GM12891 (cell line): ENCODE measurements at regions not wholly inside any gene's neighbourhood (a gene's known extent, or its start where the extent isn't known, plus 50 kb on each side); places are given as distances from the start of the nearest gene placed in this dataset.

Source experiments
- DNase-seq: peaks from one replicate; pipeline ENCODE4 v3.0.0; 2011; ENCODE audit warnings: low spot score; ENCODE audit not compliant: insufficient read length
- FAIRE-seq: peaks from 2 replicates; lab custom pipeline; 2011; peaks lifted over from hg19 to GRCh38; lab: Jason Lieb, UNC
- PAX5 ChIP-seq: IDR thresholded peaks from 2 replicates; pipeline ENCODE4 v1.6.1; 2011; ENCODE audit warnings: low read length, moderate library complexity, mild to moderate bottlenecking; ENCODE audit not compliant: insufficient read depth, severe bottlenecking
- POLR2A ChIP-seq: IDR thresholded peaks from 2 replicates; pipeline ENCODE4 v1.6.1; 2011; ENCODE audit warnings: low read depth, low read length, control low read depth
- POLR2AphosphoS5 ChIP-seq: IDR thresholded peaks from 2 replicates; pipeline ENCODE4 v1.6.1; 2011; ENCODE audit warnings: low read depth, low read length, control low read depth
- POU2F2 ChIP-seq: IDR thresholded peaks from 2 replicates; pipeline ENCODE4 v1.6.1; 2011; ENCODE audit warnings: low read depth, mild to moderate bottlenecking, control low read depth, low read length, moderate library complexity
- SPI1 ChIP-seq: IDR thresholded peaks from 2 replicates; pipeline ENCODE4 v1.6.1; 2011; ENCODE audit warnings: low read depth, low read length, control low read depth
- TAF1 ChIP-seq: IDR thresholded peaks from 2 replicates; pipeline ENCODE4 v1.6.1; 2011; ENCODE audit warnings: low read depth, low read length, control low read depth

DNA sequence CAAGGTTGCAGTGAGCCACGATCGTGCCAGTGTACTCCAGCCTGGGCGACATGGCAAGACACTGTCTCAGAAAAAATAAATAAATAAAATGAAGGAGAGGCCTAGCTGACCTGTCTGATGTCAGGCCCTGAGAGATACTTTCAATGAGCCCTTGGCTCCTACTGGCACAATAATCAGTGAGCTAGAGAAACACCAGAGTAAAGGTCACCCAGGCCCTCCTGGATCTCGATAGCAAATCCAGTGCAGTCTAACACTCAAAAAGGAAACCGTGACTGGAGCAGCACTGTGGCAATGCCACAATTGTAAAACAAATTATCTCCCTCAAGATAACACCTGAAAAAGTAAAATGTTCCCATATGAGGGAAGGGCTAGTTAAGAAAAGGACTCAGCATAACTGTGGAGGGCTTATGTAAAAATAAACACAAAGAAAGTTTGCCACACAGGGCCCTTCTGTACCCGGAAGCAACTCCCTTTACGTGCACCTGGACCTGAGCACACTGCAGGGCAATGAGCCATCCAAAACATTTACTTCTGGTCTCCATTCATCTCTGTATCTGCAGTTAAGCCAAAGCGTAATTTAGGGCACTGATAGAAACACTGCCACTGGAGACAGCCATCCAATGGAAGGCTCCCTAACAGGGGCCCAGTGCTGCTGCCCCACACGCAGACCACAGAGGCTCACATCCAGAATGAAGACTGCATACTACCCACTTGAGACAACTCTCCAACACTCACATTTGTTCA lies 293.1 kb upstream of the HSFY2 start:
- FAIRE-seq (no peak), DNase-seq (no peak)
- TF ChIP-seq PAX5 (no peak), SPI1 (no peak), POLR2AphosphoS5 (no peak), TAF1 (no peak), POLR2A (no peak), POU2F2 (no peak)

GRCh38 chrY:19065119-19065518 lies 291.6 kb upstream of the HSFY2 start:
- TF ChIP-seq POLR2A, result no peak
- no peak for TF ChIP-seq SPI1
- TF ChIP-seq POLR2AphosphoS5, result no peak
- no peak for TF ChIP-seq TAF1
- TF ChIP-seq POU2F2, result no peak
- TF ChIP-seq PAX5, result no peak
- no peak for DNase-seq
- FAIRE-seq, result no peak

- DNase-seq (no peak), FAIRE-seq (no peak)
- no peak for TF ChIP-seq POLR2A
- no peak for TF ChIP-seq POU2F2
- no peak for TF ChIP-seq TAF1
- no peak for TF ChIP-seq POLR2AphosphoS5
- no peak for TF ChIP-seq PAX5
- TF ChIP-seq SPI1, result no peak
These were observed 286.2 kb upstream of the HSFY2 start for GRCh38 chrY:19059733-19060132.

DNA sequence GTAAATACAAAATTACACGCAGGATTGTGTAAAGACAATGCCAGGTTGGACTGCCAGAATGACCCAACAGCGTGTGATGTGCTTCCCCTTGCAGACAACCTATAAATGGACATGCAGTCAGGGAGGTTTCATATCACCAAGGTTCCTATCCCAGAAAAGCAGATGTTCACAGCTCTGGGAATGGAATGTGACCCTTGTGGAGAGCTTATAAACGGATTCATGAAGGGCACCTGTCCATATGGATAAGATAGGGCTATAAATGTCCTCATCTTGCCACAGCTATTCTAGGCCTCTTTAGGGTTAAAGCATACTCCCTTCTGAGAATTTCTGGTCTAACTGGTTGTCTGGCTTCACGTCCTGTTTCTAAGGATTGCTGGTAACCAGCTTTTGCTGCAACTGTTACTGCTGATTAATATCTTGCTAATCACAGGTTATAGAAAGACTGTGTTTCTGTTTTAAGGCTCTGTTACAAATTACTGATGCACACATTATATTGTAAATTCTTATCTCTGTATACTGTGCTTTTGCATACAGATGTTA lies 285.4 kb upstream of the HSFY2 start:
- FAIRE-seq, result peak; percentile 5
- DNase-seq, result no peak
- no peak for TF ChIP-seq TAF1

DNA sequence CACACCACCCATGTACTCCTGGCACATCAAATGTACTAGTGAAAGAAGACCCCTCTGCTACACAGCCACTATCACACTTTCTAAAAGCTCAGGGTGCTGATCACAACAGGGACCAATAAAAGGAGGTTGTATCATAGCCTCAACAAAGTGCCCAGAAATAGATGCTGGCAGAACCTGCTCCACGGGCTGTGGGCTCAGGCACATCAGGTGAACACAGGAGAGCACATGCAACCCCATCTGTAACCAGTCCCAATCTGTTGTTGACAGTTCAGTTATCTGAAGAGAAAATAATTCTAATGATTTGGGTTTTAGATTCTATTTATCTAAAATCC lies 282.6 kb upstream of the HSFY2 start:
- no peak for TF ChIP-seq SPI1
- TF ChIP-seq TAF1, result no peak
- no peak for TF ChIP-seq POU2F2
- no peak for TF ChIP-seq POLR2AphosphoS5
- FAIRE-seq, result no peak
- DNase-seq, result no peak

- TF ChIP-seq POLR2AphosphoS5 (no peak), PAX5 (no peak), POLR2A (no peak), POU2F2 (no peak), TAF1 (no peak), SPI1 (no peak)
- FAIRE-seq (no peak), DNase-seq (no peak)
These were observed 281.9 kb upstream of the HSFY2 start for GRCh38 chrY:19055232-19056137.

- FAIRE-seq (no peak), DNase-seq (no peak)
- TF ChIP-seq PAX5, result no peak
- TF ChIP-seq POU2F2, result no peak
These were observed 280.3 kb upstream of the HSFY2 start for GRCh38 chrY:19053806-19054205.

GRCh38 chrY:19051021-19051420 lies 277.5 kb upstream of the HSFY2 start:
- FAIRE-seq (no peak), DNase-seq (no peak)
- TF ChIP-seq PAX5, result no peak
- no peak for TF ChIP-seq POU2F2
- no peak for TF ChIP-seq POLR2AphosphoS5
- TF ChIP-seq POLR2A, result no peak
- TF ChIP-seq TAF1, result no peak
- TF ChIP-seq SPI1, result no peak

GRCh38 chrY:19042984-19043442 lies 269.5 kb upstream of the HSFY2 start:
- TF ChIP-seq PAX5 (no peak), SPI1 (no peak), POLR2AphosphoS5 (no peak), TAF1 (no peak), POLR2A (no peak)
- FAIRE-seq, result no peak
- no peak for DNase-seq

GRCh38 chrY:19042306-19042958 lies 268.9 kb upstream of the HSFY2 start:
- DNase-seq, result no peak
- TF ChIP-seq POU2F2, result no peak
- no peak for TF ChIP-seq POLR2AphosphoS5
- TF ChIP-seq SPI1, result no peak
- TF ChIP-seq TAF1, result no peak
- TF ChIP-seq PAX5, result no peak
- TF ChIP-seq POLR2A, result no peak
- FAIRE-seq, result no peak

DNA sequence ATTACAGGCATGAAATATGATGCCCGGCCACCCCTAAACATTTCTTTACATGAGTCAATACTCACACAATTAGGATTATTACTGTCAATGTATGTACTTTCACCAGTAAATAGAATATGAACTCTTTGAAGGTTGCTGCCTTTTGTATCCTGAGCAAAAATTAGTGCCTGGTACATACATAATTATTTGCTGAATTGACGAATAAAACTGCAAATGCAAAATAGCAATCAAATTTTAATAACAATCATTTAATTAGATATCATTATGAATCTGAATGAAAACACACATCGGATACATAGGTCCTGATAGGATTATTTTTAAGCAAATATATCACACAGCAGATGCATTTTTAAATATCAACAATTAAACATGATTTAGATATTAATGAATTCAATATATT lies 253.1 kb upstream of the HSFY2 start:
- TF ChIP-seq POU2F2 (no peak), SPI1 (no peak), POLR2AphosphoS5 (no peak), TAF1 (no peak), PAX5 (no peak), POLR2A (no peak)
- no peak for FAIRE-seq
- DNase-seq, result no peak
